Activated CD8-positive, alpha-beta memory T cell treated with anti-CD3 and anti-CD28 coated beads, Interleukin-2, amount 10 ng/mL, durations not matched to agents 7 days and 5 days (primary cell): ENCODE measurements at regions not wholly inside any gene's neighbourhood (a gene's known extent, or its start where the extent isn't known, plus 50 kb on each side); places are given as distances from the start of the nearest gene placed in this dataset.
"Not testable (repeated sequence)": the region's sequence is repeated elsewhere in the genome, so short reads cannot be mapped to it uniquely, and the experiment has no call there.

ENCODE experiments used
- ATAC-seq: fragments of 150-1000 bp; cut with Tn5 transposase; one replicate; pipeline ENCODE4 v1.10.0; 2021; ENCODE audit warnings: moderate library complexity
- CTCF ChIA-PET: fragments of 350-600 bp; sonication (Branson Sonifier 250); formaldehyde crosslinking; loops from one replicate; lab custom pipeline; 2021; ENCODE audit warnings: antibody characterized with exemption; lab: Charles Lee
- DNase-seq: peaks from one replicate; pipeline ENCODE4 v3.0.0-alpha.2; 2020
- H3K27ac Mint-ChIP-seq: one replicate; pipeline ENCODE4 v1.8.0; 2021; ENCODE audit warnings: mild to moderate bottlenecking, mixed read lengths
- H3K27me3 Mint-ChIP-seq: one replicate; pipeline ENCODE4 v1.8.0; 2021; ENCODE audit warnings: mixed read lengths
- H3K36me3 Mint-ChIP-seq: one replicate; pipeline ENCODE4 v1.8.0; 2021; ENCODE audit warnings: mild to moderate bottlenecking, mixed read lengths
- H3K4me1 Mint-ChIP-seq: one replicate; pipeline ENCODE4 v1.8.0; 2021; ENCODE audit warnings: mixed read lengths
- H3K4me3 Mint-ChIP-seq: one replicate; pipeline ENCODE4 v1.8.0; 2021; ENCODE audit warnings: mild to moderate bottlenecking, moderate library complexity, mixed read lengths
- H3K9me3 Mint-ChIP-seq: one replicate; pipeline ENCODE4 v1.8.0; 2022; ENCODE audit warnings: low read depth, mixed read lengths

GRCh38 chr5:157984611-157985010, 125.7 kb upstream of the CLINT1 start:
- ATAC-seq: no peak
- Mint-ChIP-seq H3K27ac (no peak overlapping the region), H3K4me3 (no peak overlapping the region), H3K4me1 (no peaks in the 10 kb centered on the region), H3K36me3 (no peaks in the 10 kb centered on the region), H3K9me3 (no peaks in the 10 kb centered on the region), H3K27me3 (peaks cover 7% of the 10 kb centered on the region)
- DNase-seq: no peak
- CTCF ChIA-PET: no interaction called here

- Mint-ChIP-seq H3K9me3 (no peaks in the 10 kb centered on the region), H3K4me3 (no peak overlapping the region), H3K27ac (no peak overlapping the region), H3K27me3 (peaks cover 2% of the 10 kb centered on the region), H3K36me3 (no peaks in the 10 kb centered on the region), H3K4me1 (no peaks in the 10 kb centered on the region)
- ATAC-seq (no peak), DNase-seq (no peak)
- CTCF ChIA-PET: no interaction called here
These were observed 125.1 kb upstream of the CLINT1 start for GRCh38 chr5:157983906-157984551.

DNA sequence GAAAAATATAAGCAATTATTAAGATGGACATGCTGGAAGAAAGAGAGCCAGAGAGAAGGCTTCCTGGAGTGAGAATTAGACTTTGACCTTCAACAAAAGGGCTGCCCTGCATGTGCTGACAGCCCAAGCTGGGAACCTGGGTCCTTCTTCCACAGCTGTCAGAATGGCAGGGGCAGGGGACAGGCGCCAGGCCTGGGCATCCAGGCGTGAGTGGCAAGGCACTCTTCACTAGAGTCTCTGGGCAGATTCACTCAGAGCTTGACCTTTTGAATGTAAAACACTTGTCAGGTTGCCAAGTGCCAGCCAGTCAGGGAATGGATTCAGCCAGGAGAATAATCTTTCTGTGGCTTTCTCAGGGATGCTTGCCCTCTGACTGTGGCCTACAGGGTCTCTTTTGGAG, 119.1 kb upstream of the CLINT1 start:
- ATAC-seq: no peak
- no peak overlapping the region for H3K27ac Mint-ChIP-seq
- DNase-seq: no peak
- H3K4me3 Mint-ChIP-seq: no peak overlapping the region
- no peaks in the 10 kb centered on the region for H3K9me3 Mint-ChIP-seq
- CTCF ChIA-PET: no interaction called here
- H3K27me3 Mint-ChIP-seq: peaks cover 15% of the 10 kb centered on the region
- no peaks in the 10 kb centered on the region for H3K4me1 Mint-ChIP-seq
- no peaks in the 10 kb centered on the region for H3K36me3 Mint-ChIP-seq

DNA sequence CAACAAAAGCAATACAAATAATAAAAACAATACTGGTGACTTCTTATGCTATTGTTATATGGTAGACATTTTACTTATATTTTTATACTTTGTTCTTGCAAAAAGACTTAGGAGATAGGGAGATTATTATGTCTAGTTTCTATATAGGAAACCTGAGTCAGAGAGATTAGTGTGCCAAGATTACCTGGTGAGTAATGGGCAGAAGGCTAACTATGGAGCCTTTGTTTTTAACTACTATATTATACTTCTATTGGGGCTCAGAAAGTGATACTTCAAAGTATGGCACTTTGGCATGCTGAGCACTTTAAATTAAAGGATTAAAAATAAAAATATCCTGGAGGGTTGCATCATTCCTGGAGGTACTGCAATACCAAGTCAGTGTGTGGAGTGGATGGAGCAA, 117.5 kb upstream of the CLINT1 start:
- Mint-ChIP-seq H3K9me3 (no peaks in the 10 kb centered on the region), H3K4me1 (no peaks in the 10 kb centered on the region), H3K36me3 (no peaks in the 10 kb centered on the region), H3K27ac (no peak overlapping the region), H3K4me3 (no peak overlapping the region), H3K27me3 (peaks cover 15% of the 10 kb centered on the region)
- CTCF ChIA-PET: no interaction called here
- ATAC-seq (no peak), DNase-seq (no peak)

DNA sequence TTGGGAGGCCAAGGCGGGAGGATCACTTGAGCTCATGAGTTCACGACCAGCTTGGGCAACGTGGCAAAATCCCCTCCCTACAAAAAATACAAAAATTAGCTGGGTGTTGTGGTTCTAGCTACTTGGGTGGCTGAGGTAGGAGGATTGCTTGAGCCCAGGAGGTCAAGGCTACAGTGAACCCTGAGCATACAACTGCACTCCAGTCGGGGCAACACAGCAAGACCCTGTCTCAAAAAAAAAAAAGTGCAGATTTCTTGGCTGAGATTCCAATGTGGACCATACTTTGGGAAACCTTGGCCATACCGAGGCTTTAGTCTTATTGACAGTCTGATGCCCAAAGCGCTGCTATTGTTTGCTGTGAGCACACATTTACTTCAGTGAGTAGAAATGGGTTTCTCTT, 113.6 kb upstream of the CLINT1 start:
- DNase-seq (no peak), ATAC-seq (no peak)
- Mint-ChIP-seq H3K4me1 (no peaks in the 10 kb centered on the region), H3K27me3 (peaks cover 15% of the 10 kb centered on the region), H3K9me3 (no peaks in the 10 kb centered on the region), H3K36me3 (no peaks in the 10 kb centered on the region), H3K4me3 (no peak overlapping the region), H3K27ac (no peak overlapping the region)
- CTCF ChIA-PET: no interaction called here

DNA sequence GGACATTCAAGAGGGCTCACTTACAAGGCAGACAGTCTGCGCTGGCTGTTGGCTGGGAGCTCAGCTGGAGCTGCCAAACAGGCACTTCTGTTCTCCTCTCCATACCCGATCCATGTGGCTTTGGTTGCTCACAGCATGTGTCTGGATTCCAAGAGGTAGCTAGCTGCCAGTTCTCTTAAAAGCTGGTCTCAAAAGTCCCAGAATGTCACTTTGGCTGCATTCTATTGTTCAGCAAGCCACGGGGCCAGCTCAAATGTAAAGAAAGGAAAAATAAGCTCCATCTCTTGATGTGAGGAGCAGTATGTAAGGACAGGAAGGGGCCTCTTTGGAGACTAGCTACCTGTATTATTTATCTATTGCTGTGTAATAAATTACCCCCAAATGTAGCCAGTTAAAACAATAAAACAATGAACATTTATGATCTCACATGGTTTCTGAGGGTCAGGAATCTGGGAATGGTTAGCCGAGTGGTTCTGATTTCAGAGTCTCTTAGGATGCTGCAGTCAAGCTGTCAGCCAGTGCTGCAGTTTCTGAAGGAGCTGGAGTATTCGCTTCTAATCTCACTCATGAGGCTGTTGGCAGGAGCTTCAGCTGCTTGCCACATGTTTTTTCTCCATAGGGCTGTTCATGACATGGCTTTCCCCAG, 112.7 kb upstream of the CLINT1 start:
- H3K36me3 Mint-ChIP-seq: no peaks in the 10 kb centered on the region
- H3K4me3 Mint-ChIP-seq: no peak overlapping the region
- no peaks in the 10 kb centered on the region for H3K9me3 Mint-ChIP-seq
- CTCF ChIA-PET: interaction anchor here (1.2 kb wide), 1 partner anchor 23 kb away, joined by 5 read pairs; no protein-coding TSS in a partner anchor
- no peak for ATAC-seq
- DNase-seq: no peak
- H3K27ac Mint-ChIP-seq: no peak overlapping the region
- H3K4me1 Mint-ChIP-seq: no peaks in the 10 kb centered on the region
- H3K27me3 Mint-ChIP-seq: peaks cover 13% of the 10 kb centered on the region

- H3K4me3 Mint-ChIP-seq, H3K36me3 Mint-ChIP-seq, H3K4me1 Mint-ChIP-seq, H3K9me3 Mint-ChIP-seq, ATAC-seq, CTCF ChIA-PET, H3K27me3 Mint-ChIP-seq, DNase-seq, H3K27ac Mint-ChIP-seq: not testable (repeated sequence)
These were observed 109.6 kb upstream of the CLINT1 start for GRCh38 chr5:157968570-157968969.

DNA sequence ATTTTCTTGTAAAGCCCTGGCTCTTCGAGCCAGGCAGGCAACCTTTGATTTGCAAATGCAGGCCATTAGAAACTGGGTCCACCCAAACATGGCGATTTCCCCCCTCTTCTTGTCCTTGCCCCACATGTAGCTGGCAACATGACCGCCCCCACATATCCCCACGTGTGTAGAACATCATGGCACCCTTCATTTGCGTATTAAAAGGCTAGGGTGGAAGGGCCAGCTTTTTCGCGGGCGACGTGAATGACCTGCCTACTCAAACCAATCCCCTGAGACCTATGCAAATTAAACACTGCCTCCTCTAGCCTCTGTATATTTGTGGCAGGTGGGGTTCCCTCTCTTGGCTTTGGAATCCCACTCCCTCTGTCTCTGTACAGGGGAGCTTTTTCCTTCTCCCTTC, 107.0 kb upstream of the CLINT1 start:
- DNase-seq (no peak), ATAC-seq (no peak)
- Mint-ChIP-seq H3K9me3 (no peaks in the 10 kb centered on the region), H3K4me3 (no peak overlapping the region), H3K36me3 (no peaks in the 10 kb centered on the region), H3K27ac (no peak overlapping the region), H3K27me3 (peaks cover 9% of the 10 kb centered on the region), H3K4me1 (no peaks in the 10 kb centered on the region)
- CTCF ChIA-PET: interaction anchor here (1.0 kb wide), 1 partner anchor 29 kb away, joined by 3 read pairs; no protein-coding TSS in a partner anchor

- no peaks in the 10 kb centered on the region for H3K9me3 Mint-ChIP-seq
- H3K27ac Mint-ChIP-seq: no peak overlapping the region
- CTCF ChIA-PET: no interaction called here
- H3K4me3 Mint-ChIP-seq: no peak overlapping the region
- ATAC-seq (no peak), DNase-seq (no peak)
- no peaks in the 10 kb centered on the region for H3K4me1 Mint-ChIP-seq
- peaks cover 10% of the 10 kb centered on the region for H3K27me3 Mint-ChIP-seq
- no peaks in the 10 kb centered on the region for H3K36me3 Mint-ChIP-seq
These were observed 106.2 kb upstream of the CLINT1 start for GRCh38 chr5:157965040-157965678.

DNA sequence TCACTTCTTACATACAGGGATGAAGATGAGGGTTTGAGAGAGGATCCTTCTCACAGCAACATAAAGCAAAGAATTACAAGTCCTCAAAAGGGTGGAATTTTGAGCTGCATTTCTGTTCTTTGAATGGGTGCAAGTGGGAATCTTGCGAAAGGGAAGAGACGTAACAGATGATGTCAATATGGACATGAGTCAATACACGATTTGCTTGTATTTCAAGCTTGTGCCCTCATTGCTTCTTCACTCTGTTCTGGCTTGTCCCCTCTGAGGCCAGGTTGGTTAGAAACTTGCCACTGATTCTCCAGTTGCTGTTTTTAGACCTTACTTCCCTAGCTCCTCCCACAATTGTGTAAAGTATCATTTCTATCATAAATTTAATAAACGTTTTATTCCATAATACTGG, 104.8 kb upstream of the CLINT1 start:
- DNase-seq (no peak), ATAC-seq (no peak)
- no peaks in the 10 kb centered on the region for H3K4me1 Mint-ChIP-seq
- H3K27ac Mint-ChIP-seq: no peak overlapping the region
- H3K36me3 Mint-ChIP-seq: no peaks in the 10 kb centered on the region
- CTCF ChIA-PET: no interaction called here
- H3K4me3 Mint-ChIP-seq: no peak overlapping the region
- H3K27me3 Mint-ChIP-seq: peaks cover 16% of the 10 kb centered on the region
- no peaks in the 10 kb centered on the region for H3K9me3 Mint-ChIP-seq

- Mint-ChIP-seq H3K27me3 (peaks cover 16% of the 10 kb centered on the region), H3K36me3 (no peaks in the 10 kb centered on the region), H3K4me1 (no peaks in the 10 kb centered on the region), H3K4me3 (no peak overlapping the region), H3K9me3 (no peaks in the 10 kb centered on the region), H3K27ac (no peak overlapping the region)
- DNase-seq: no peak
- ATAC-seq: no peak
- CTCF ChIA-PET: no interaction called here
These were observed 104.3 kb upstream of the CLINT1 start for GRCh38 chr5:157963244-157963643.

- DNase-seq, H3K36me3 Mint-ChIP-seq, H3K9me3 Mint-ChIP-seq, H3K4me1 Mint-ChIP-seq, CTCF ChIA-PET, H3K4me3 Mint-ChIP-seq, H3K27ac Mint-ChIP-seq, ATAC-seq: not testable (repeated sequence)
- peaks cover 16% of the 10 kb centered on the region for H3K27me3 Mint-ChIP-seq
These were observed 103.7 kb upstream of the CLINT1 start for GRCh38 chr5:157962686-157963085.

- peaks cover 16% of the 10 kb centered on the region for H3K27me3 Mint-ChIP-seq
These were observed 103.1 kb upstream of the CLINT1 start for GRCh38 chr5:157961896-157962590.

More at GRCh38 chr5:157961896-157962590, 103.1 kb upstream of the CLINT1 start:
- ATAC-seq: no peak
- Mint-ChIP-seq H3K27ac (no peak overlapping the region), H3K9me3 (no peaks in the 10 kb centered on the region), H3K4me1 (no peaks in the 10 kb centered on the region), H3K4me3 (no peak overlapping the region), H3K36me3 (no peaks in the 10 kb centered on the region)
- CTCF ChIA-PET: no interaction called here
- DNase-seq: no peak
